Mammary epithelial cell (primary cell): ENCODE measurements at regions not wholly inside any gene's neighbourhood (a gene's known extent, or its start where the extent isn't known, plus 50 kb on each side); places are given as distances from the start of the nearest gene placed in this dataset.

Source experiments
- EZH2 ChIP-seq: IDR thresholded peaks from 2 replicates; pipeline ENCODE4 v1.6.1; 2012; ENCODE audit warnings: low read length, inconsistent platforms, borderline replicate concordance
- TF ChIP-seq, protein P1 (sequence below), 2 donors: IDR thresholded peaks in 1 of 2; conservative IDR thresholded peaks in 1 of 2; 2 replicates each; pipeline ENCODE4 v1.5.1; 2011 to 2012; ENCODE audit warnings: inconsistent platforms in 2 of 2, low read length in 2 of 2, mild to moderate bottlenecking in 2 of 2, control low read depth in 1 of 2, low read depth in 1 of 2; ENCODE audit not compliant: insufficient read depth in 1 of 2; ENCODE audit errors: extremely low read depth in 1 of 2

DNA sequence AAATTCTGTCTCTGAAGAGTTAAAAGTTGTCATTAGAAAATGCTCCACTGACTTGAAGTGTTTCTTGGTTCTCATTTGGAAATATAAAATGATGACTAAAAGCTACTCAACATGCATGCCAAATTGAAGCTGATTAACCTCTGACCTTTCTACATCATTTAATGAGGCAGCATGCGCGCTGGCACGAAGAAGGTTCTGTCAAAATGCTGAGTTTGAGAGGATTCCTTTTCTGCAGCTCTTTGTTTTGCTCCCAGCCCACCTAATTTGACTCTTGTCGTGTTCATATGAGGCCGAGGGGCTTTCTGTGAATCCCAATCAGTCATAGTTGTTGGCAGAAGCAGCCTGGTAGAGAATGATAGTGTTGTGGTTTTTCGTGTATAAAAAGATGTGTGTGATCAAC lies 153.4 kb downstream of the BRMS1L start:
- TF ChIP-seq, protein P1, sequence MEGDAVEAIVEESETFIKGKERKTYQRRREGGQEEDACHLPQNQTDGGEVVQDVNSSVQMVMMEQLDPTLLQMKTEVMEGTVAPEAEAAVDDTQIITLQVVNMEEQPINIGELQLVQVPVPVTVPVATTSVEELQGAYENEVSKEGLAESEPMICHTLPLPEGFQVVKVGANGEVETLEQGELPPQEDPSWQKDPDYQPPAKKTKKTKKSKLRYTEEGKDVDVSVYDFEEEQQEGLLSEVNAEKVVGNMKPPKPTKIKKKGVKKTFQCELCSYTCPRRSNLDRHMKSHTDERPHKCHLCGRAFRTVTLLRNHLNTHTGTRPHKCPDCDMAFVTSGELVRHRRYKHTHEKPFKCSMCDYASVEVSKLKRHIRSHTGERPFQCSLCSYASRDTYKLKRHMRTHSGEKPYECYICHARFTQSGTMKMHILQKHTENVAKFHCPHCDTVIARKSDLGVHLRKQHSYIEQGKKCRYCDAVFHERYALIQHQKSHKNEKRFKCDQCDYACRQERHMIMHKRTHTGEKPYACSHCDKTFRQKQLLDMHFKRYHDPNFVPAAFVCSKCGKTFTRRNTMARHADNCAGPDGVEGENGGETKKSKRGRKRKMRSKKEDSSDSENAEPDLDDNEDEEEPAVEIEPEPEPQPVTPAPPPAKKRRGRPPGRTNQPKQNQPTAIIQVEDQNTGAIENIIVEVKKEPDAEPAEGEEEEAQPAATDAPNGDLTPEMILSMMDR (conservative IDR thresholded peaks at IDR 0.05 in 1 of 2, IDR thresholded peaks at IDR 0.05 in 1 of 2; ENCODE audit: extremely low read depth in 1 of 2, insufficient read depth in 1 of 2, low read depth in 1 of 2, low read length in 2 of 2), result no peak
- no peak for TF ChIP-seq EZH2
